ENCODE measurements at regions not wholly inside any gene's neighbourhood (a gene's known extent, or its start where the extent isn't known, plus 50 kb on each side); places are given as distances from the start of the nearest gene placed in this dataset.

GRCh38 chr3:34139566-34139965 is 341.1 kb downstream of the PDCD6IP start:
- H3K27ac ChIP-seq, result no peak overlapping the region
- H3K36me3 ChIP-seq, result no peaks in the 10 kb centered on the region
- DNase-seq (ENCODE audit: low read depth in 1 of 2, low spot score in 1 of 2), result no peak
- no peaks in the 10 kb centered on the region for H3K9me3 ChIP-seq (ENCODE audit: low read depth)
- no peak overlapping the region for H3K4me3 ChIP-seq
- TF ChIP-seq CTCF (IDR thresholded peaks at IDR 0.05; ENCODE audit: low read depth, low read length), result no peak
- no peaks in the 10 kb centered on the region for H3K27me3 ChIP-seq
- no peaks in the 10 kb centered on the region for H3K4me1 ChIP-seq (ENCODE audit: low read depth)

GRCh38 chr3:34140616-34141015 is 342.2 kb downstream of the PDCD6IP start:
- Histone ChIP-seq H3K27ac (no peak overlapping the region), H3K4me3 (no peak overlapping the region), H3K9me3 (ENCODE audit: low read depth) (no peaks in the 10 kb centered on the region), H3K27me3 (no peaks in the 10 kb centered on the region), H3K4me1 (ENCODE audit: low read depth) (no peaks in the 10 kb centered on the region), H3K36me3 (no peaks in the 10 kb centered on the region)
- no peak for TF ChIP-seq CTCF (IDR thresholded peaks at IDR 0.05; ENCODE audit: low read depth, low read length)
- peak in 1 of 2 donors; percentile 6 for DNase-seq (ENCODE audit: low read depth in 1 of 2, low spot score in 1 of 2)

- H3K27me3 ChIP-seq, result no peaks in the 10 kb centered on the region
- no peaks in the 10 kb centered on the region for H3K4me1 ChIP-seq (ENCODE audit: low read depth)
- H3K36me3 ChIP-seq, result no peaks in the 10 kb centered on the region
- H3K9me3 ChIP-seq (ENCODE audit: low read depth), result no peaks in the 10 kb centered on the region
- H3K4me3 ChIP-seq, result no peak overlapping the region
- no peak for TF ChIP-seq CTCF (IDR thresholded peaks at IDR 0.05; ENCODE audit: low read depth, low read length)
- DNase-seq (ENCODE audit: low read depth in 1 of 2, low spot score in 1 of 2), result no peak
- no peak overlapping the region for H3K27ac ChIP-seq
Measured at GRCh38 chr3:34141841-34142337, 343.5 kb downstream of the PDCD6IP start.

- Histone ChIP-seq H3K27me3 (no peaks in the 10 kb centered on the region), H3K4me1 (ENCODE audit: low read depth) (no peaks in the 10 kb centered on the region), H3K4me3 (no peak overlapping the region), H3K9me3 (ENCODE audit: low read depth) (no peaks in the 10 kb centered on the region), H3K36me3 (no peaks in the 10 kb centered on the region), H3K27ac (no peak overlapping the region)
- no peak for TF ChIP-seq CTCF (IDR thresholded peaks at IDR 0.05; ENCODE audit: low read depth, low read length)
- no peak for DNase-seq (ENCODE audit: low read depth in 1 of 2, low spot score in 1 of 2)
Measured at GRCh38 chr3:34145796-34146195, 347.4 kb downstream of the PDCD6IP start.

- Histone ChIP-seq H3K27ac (no peak overlapping the region), H3K9me3 (ENCODE audit: low read depth) (no peaks in the 10 kb centered on the region), H3K27me3 (no peaks in the 10 kb centered on the region), H3K4me3 (no peak overlapping the region), H3K36me3 (no peaks in the 10 kb centered on the region), H3K4me1 (ENCODE audit: low read depth) (no peaks in the 10 kb centered on the region)
- TF ChIP-seq CTCF (IDR thresholded peaks at IDR 0.05; ENCODE audit: low read depth, low read length), result no peak
- no peak for DNase-seq (ENCODE audit: low read depth in 1 of 2, low spot score in 1 of 2)
Measured at GRCh38 chr3:34146596-34146995, 348.2 kb downstream of the PDCD6IP start.

GRCh38 chr3:34150992-34151391 is 352.6 kb downstream of the PDCD6IP start:
- TF ChIP-seq CTCF (IDR thresholded peaks at IDR 0.05; ENCODE audit: low read depth, low read length), result no peak
- Histone ChIP-seq H3K9me3 (ENCODE audit: low read depth) (no peaks in the 10 kb centered on the region), H3K4me1 (ENCODE audit: low read depth) (no peaks in the 10 kb centered on the region), H3K27me3 (no peaks in the 10 kb centered on the region), H3K27ac (no peak overlapping the region), H3K4me3 (no peak overlapping the region), H3K36me3 (no peaks in the 10 kb centered on the region)
- DNase-seq (ENCODE audit: low read depth in 1 of 2, low spot score in 1 of 2), result no peak

Data from cardiac muscle cell (in vitro differentiated cells and primary cell).